SK-N-MC (cell line): ENCODE measurements at regions not wholly inside any gene's neighbourhood (a gene's known extent, or its start where the extent isn't known, plus 50 kb on each side); places are given as distances from the start of the nearest gene placed in this dataset.

Experiments
- EZH2 ChIP-seq: fragments of 200-600 bp; sonication (generic); IDR thresholded peaks from one replicate; pipeline ENCODE4 v1.6.1; 2017; ENCODE audit warnings: antibody characterized with exemption
- POLR2AphosphoS5 ChIP-seq: IDR thresholded peaks from 2 replicates; pipeline ENCODE4 v1.6.1; 2012; ENCODE audit warnings: mild to moderate bottlenecking, low read depth, low read length, borderline replicate concordance

- TF ChIP-seq EZH2, result no peak
- TF ChIP-seq POLR2AphosphoS5, result peak; percentile 53
These were observed 58.4 kb upstream of the TET2 start for GRCh38 chr4:105088110-105088879.
